DOHH2 (cell line): ENCODE measurements at regions not wholly inside any gene's neighbourhood (a gene's known extent, or its start where the extent isn't known, plus 50 kb on each side); places are given as distances from the start of the nearest gene placed in this dataset.

Experiments
- H3F3A ChIP-seq: fragments of 200-600 bp; sonication (generic), shearing (Covaris generic); 2 replicates; pipeline ENCODE4 v1.6.0; 2016; ENCODE audit warnings: antibody characterized with exemption, mild to moderate bottlenecking; ENCODE audit not compliant: control insufficient read depth, insufficient read depth
- H3K27ac ChIP-seq: fragments of 200-600 bp; sonication (generic); 2 replicates; pipeline ENCODE4 v1.5.1; 2014; ENCODE audit warnings: low read depth, mild to moderate bottlenecking, low read length, moderate library complexity
- H3K27me3 ChIP-seq: fragments of 200-600 bp; sonication (generic); 2 replicates; pipeline ENCODE4 v1.6.1; 2014; ENCODE audit warnings: mild to moderate bottlenecking, low read length, mixed read lengths; ENCODE audit not compliant: control insufficient read depth
- H3K36me3 ChIP-seq: fragments of 200-600 bp; sonication (generic); 2 replicates; pipeline ENCODE4 v1.6.1; 2014; ENCODE audit warnings: mild to moderate bottlenecking, low read length, moderate library complexity, mixed read lengths; ENCODE audit not compliant: control insufficient read depth
- H3K4me1 ChIP-seq: fragments of 200-600 bp; sonication (generic); 2 replicates; pipeline ENCODE4 v1.6.1; 2014; ENCODE audit warnings: mild to moderate bottlenecking, low read length, mixed read lengths; ENCODE audit not compliant: control insufficient read depth
- H3K4me2 ChIP-seq: fragments of 200-600 bp; sonication (generic); 2 replicates; pipeline ENCODE4 v1.6.0; 2014; ENCODE audit warnings: mild to moderate bottlenecking, low read length, moderate library complexity
- H3K4me3 ChIP-seq: fragments of 200-600 bp; sonication (generic); 2 replicates; pipeline ENCODE4 v1.5.1; 2014; ENCODE audit warnings: mild to moderate bottlenecking, low read length, mixed read lengths
- H3K79me2 ChIP-seq: fragments of 200-600 bp; sonication (generic); 2 replicates; pipeline ENCODE4 v1.6.1; 2014; ENCODE audit warnings: mild to moderate bottlenecking, low read length, mixed read lengths; ENCODE audit not compliant: control insufficient read depth
- H3K9me2 ChIP-seq: fragments of 200-600 bp; sonication (generic); replicated peaks from 2 replicates; pipeline ENCODE4 v1.6.1; 2014; ENCODE audit warnings: mild to moderate bottlenecking, low read length, mixed read lengths; ENCODE audit not compliant: control insufficient read depth
- H3K9me3 ChIP-seq: fragments of 200-600 bp; sonication (generic); 2 replicates; pipeline ENCODE4 v1.6.1; 2014; ENCODE audit warnings: antibody characterized with exemption, low read length, mixed read lengths; ENCODE audit not compliant: control insufficient read depth, insufficient read depth
- H4K20me1 ChIP-seq: fragments of 200-600 bp; sonication (generic); 2 replicates; pipeline ENCODE4 v1.6.0; 2014; ENCODE audit warnings: low read depth, mild to moderate bottlenecking, antibody characterized with exemption, low read length, moderate library complexity; ENCODE audit not compliant: control insufficient read depth, insufficient read depth
- CTCF ChIP-seq: fragments of 200-600 bp; sonication (generic); IDR thresholded peaks from one replicate; pipeline ENCODE4 v1.5.1; 2014; ENCODE audit warnings: antibody characterized with exemption, mild to moderate bottlenecking, low read depth, low read length; ENCODE audit not compliant: poor library complexity, severe bottlenecking
- EZH2phosphoT487 ChIP-seq: fragments of 200-600 bp; sonication (generic); IDR thresholded peaks from 2 replicates; pipeline ENCODE4 v1.6.1; 2017; ENCODE audit warnings: borderline replicate concordance, mild to moderate bottlenecking, antibody characterized with exemption, low read length, moderate library complexity, mixed read lengths

- Histone ChIP-seq H3K27ac (no peak overlapping the region), H3K4me3 (no peak overlapping the region), H3K27me3 (no peaks in the 10 kb centered on the region), H3K36me3 (no peaks in the 10 kb centered on the region), H4K20me1 (no peaks in the 10 kb centered on the region), H3F3A (no peaks in the 10 kb centered on the region), H3K4me2 (no peak overlapping the region), H3K9me3 (no peaks in the 10 kb centered on the region), H3K79me2 (no peaks in the 10 kb centered on the region), H3K4me1 (no peaks in the 10 kb centered on the region), H3K9me2 (no peaks in the 10 kb centered on the region)
- no peak for TF ChIP-seq CTCF
- TF ChIP-seq EZH2phosphoT487 = no peak
Measured at GRCh38 chr6:140554421-140554820, 1180.0 kb upstream of the CITED2 start.

DNA sequence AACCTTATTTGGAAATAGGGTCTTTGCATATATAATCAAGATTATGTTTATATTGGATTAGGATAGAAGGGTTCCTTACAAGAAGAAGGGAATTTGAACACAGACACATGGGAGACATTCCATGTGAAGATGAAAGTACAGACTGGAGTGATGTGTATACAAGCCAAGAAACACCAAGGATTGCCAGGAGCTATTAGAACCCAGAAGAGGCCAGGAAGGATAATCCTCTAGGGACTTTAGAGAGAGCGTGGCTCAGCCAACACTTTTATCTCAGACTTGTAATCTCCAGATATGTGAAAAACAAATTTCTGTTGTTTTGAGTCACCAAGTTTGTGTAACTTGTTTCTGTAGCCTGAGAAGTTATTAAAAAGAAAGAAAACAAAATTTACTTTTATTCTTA is 1173.9 kb upstream of the CITED2 start:
- H3K4me2 ChIP-seq = no peak overlapping the region
- TF ChIP-seq EZH2phosphoT487 = no peak
- no peak for TF ChIP-seq CTCF
- no peaks in the 10 kb centered on the region for H3K9me3 ChIP-seq
- H3F3A ChIP-seq = no peaks in the 10 kb centered on the region
- H3K79me2 ChIP-seq = no peaks in the 10 kb centered on the region
- no peaks in the 10 kb centered on the region for H3K9me2 ChIP-seq
- H3K27ac ChIP-seq = no peak overlapping the region
- H4K20me1 ChIP-seq = no peaks in the 10 kb centered on the region
- H3K36me3 ChIP-seq = no peaks in the 10 kb centered on the region
- no peaks in the 10 kb centered on the region for H3K27me3 ChIP-seq
- H3K4me3 ChIP-seq = no peak overlapping the region
- no peaks in the 10 kb centered on the region for H3K4me1 ChIP-seq

- H3K4me3 ChIP-seq = no peak overlapping the region
- H3K4me2 ChIP-seq = no peak overlapping the region
- H3K79me2 ChIP-seq = no peaks in the 10 kb centered on the region
- H4K20me1 ChIP-seq = no peaks in the 10 kb centered on the region
- H3K9me2 ChIP-seq = no peaks in the 10 kb centered on the region
- no peaks in the 10 kb centered on the region for H3K4me1 ChIP-seq
- no peaks in the 10 kb centered on the region for H3K27me3 ChIP-seq
- no peaks in the 10 kb centered on the region for H3K9me3 ChIP-seq
- TF ChIP-seq CTCF = no peak
- no peak for TF ChIP-seq EZH2phosphoT487
- H3F3A ChIP-seq = no peaks in the 10 kb centered on the region
- H3K27ac ChIP-seq = no peak overlapping the region
- H3K36me3 ChIP-seq = no peaks in the 10 kb centered on the region
Measured at GRCh38 chr6:140546640-140547039, 1172.2 kb upstream of the CITED2 start.

DNA sequence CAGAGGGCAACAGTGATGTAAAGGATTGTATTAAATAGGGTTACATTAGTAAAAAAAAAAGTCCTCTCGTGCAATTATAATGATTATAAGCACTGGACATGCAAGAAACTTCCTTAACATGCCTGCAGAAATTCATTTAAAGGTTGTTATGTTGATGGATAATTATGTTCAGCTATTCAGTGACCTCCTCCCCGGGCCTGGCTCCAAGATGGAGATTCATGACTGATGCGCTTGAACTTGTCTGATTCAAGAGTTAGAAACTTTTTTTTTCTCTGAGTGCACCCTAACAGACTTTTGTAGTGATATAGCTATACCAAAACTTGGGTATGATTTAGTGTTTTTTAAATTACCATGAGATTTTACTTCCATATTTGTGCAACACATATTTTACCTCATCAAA is 1170.0 kb upstream of the CITED2 start:
- no peak overlapping the region for H3K4me2 ChIP-seq

More for the DNA sequence above, 1170.0 kb upstream of the CITED2 start:
- no peaks in the 10 kb centered on the region for H3F3A ChIP-seq
- TF ChIP-seq EZH2phosphoT487 (no peak), CTCF (no peak)
- no peaks in the 10 kb centered on the region for H3K27me3 ChIP-seq
- H3K79me2 ChIP-seq = no peaks in the 10 kb centered on the region
- no peak overlapping the region for H3K27ac ChIP-seq
- H3K36me3 ChIP-seq = no peaks in the 10 kb centered on the region
- no peaks in the 10 kb centered on the region for H3K4me1 ChIP-seq
- no peaks in the 10 kb centered on the region for H3K9me2 ChIP-seq
- H4K20me1 ChIP-seq = no peaks in the 10 kb centered on the region
- H3K9me3 ChIP-seq = no peaks in the 10 kb centered on the region
- H3K4me3 ChIP-seq = no peak overlapping the region
